ENCODE measurements at regions not wholly inside any gene's neighbourhood (a gene's known extent, or its start where the extent isn't known, plus 50 kb on each side); places are given as distances from the start of the nearest gene placed in this dataset.

DNA sequence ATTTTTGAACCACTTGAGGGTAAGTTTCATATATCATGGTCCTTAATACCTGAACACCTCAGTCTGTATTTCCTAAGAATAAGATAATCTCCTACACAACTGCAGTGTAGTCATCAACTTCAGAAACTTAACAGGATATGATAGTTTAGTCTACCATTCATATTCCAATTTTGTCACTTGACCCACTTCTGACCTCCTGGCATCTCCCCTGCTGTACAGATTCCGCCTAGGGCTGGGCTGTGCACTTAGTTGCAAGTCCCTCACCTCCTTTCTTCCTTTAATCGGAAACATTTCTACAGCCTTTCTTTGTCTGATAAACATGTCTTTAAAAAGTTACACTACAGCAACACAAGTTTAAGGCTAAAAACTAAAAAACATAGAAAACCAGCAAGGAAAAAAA, 218.4 kb upstream of the SLCO3A1 start:
- Mint-ChIP-seq H3K27me3 (ENCODE audit: unreplicated experiment) (no peaks in the 10 kb centered on the region), H3K4me1 (ENCODE audit: unreplicated experiment) (no peaks in the 10 kb centered on the region), H3K27ac (ENCODE audit: unreplicated experiment) (no peak overlapping the region), H3K4me3 (ENCODE audit: unreplicated experiment) (no peak overlapping the region), H3K36me3 (ENCODE audit: unreplicated experiment) (no peaks in the 10 kb centered on the region), H3K9me3 (ENCODE audit: unreplicated experiment) (peaks cover 18% of the 10 kb centered on the region)
- TF ChIP-seq, protein P1, sequence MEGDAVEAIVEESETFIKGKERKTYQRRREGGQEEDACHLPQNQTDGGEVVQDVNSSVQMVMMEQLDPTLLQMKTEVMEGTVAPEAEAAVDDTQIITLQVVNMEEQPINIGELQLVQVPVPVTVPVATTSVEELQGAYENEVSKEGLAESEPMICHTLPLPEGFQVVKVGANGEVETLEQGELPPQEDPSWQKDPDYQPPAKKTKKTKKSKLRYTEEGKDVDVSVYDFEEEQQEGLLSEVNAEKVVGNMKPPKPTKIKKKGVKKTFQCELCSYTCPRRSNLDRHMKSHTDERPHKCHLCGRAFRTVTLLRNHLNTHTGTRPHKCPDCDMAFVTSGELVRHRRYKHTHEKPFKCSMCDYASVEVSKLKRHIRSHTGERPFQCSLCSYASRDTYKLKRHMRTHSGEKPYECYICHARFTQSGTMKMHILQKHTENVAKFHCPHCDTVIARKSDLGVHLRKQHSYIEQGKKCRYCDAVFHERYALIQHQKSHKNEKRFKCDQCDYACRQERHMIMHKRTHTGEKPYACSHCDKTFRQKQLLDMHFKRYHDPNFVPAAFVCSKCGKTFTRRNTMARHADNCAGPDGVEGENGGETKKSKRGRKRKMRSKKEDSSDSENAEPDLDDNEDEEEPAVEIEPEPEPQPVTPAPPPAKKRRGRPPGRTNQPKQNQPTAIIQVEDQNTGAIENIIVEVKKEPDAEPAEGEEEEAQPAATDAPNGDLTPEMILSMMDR (IDR thresholded peaks at IDR 0.05): no peak
- DNase-seq (ENCODE audit: extremely low spot score, unreplicated experiment): no peak

DNA sequence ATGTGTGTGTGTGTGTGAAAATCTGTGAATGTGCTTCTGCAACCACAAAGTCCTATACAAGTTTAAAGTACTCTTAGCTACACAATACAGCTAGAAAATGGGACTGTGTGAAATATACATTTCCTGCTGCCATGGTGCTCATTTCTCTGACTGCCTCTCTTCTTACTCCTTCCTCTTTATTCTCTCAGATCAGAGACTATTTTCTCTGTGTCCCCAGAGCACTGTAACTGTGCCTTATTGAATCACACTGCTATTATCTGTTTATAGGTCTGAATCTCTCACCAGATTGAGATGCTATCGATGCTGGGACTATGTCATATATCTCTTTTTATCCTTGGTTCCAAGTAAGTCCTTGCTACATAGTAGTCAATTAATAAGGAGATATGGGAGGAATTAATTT, 217.9 kb upstream of the SLCO3A1 start:
- H3K9me3 Mint-ChIP-seq (ENCODE audit: unreplicated experiment): peaks cover 24% of the 10 kb centered on the region
- H3K4me3 Mint-ChIP-seq (ENCODE audit: unreplicated experiment): no peak overlapping the region
- H3K36me3 Mint-ChIP-seq (ENCODE audit: unreplicated experiment): no peaks in the 10 kb centered on the region
- H3K27ac Mint-ChIP-seq (ENCODE audit: unreplicated experiment): no peak overlapping the region
- DNase-seq (ENCODE audit: extremely low spot score, unreplicated experiment): no peak
- TF ChIP-seq, protein P1 (IDR thresholded peaks at IDR 0.05): no peak
- no peaks in the 10 kb centered on the region for H3K27me3 Mint-ChIP-seq (ENCODE audit: unreplicated experiment)
- H3K4me1 Mint-ChIP-seq (ENCODE audit: unreplicated experiment): no peaks in the 10 kb centered on the region

DNA sequence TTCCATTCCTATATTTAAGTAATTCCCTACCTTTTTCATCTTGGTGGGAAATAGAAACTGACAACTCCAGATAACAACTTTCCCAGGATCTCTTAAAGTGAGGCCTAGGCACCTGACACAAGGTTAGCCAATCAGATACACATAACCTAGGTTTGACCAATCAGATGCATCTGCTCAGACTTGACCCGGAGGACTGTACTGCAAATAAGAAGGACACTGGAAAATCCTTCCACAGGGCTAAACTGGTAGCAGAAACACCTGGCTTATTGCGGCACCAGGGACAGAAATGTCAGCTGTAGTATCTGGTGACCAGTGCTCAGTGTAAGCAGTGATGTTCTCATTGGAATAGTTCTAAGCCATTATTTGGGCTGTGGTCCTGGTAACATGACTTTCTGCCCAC, 204.5 kb upstream of the SLCO3A1 start:
- Mint-ChIP-seq H3K27me3 (ENCODE audit: unreplicated experiment) (no peaks in the 10 kb centered on the region), H3K4me3 (ENCODE audit: unreplicated experiment) (no peak overlapping the region), H3K9me3 (ENCODE audit: unreplicated experiment) (peaks cover 7% of the 10 kb centered on the region), H3K27ac (ENCODE audit: unreplicated experiment) (no peak overlapping the region), H3K36me3 (ENCODE audit: unreplicated experiment) (no peaks in the 10 kb centered on the region), H3K4me1 (ENCODE audit: unreplicated experiment) (no peaks in the 10 kb centered on the region)
- TF ChIP-seq, protein P1 (IDR thresholded peaks at IDR 0.05): no peak
- no peak for DNase-seq (ENCODE audit: extremely low spot score, unreplicated experiment)

- Mint-ChIP-seq H3K4me1 (ENCODE audit: unreplicated experiment) (no peaks in the 10 kb centered on the region), H3K27me3 (ENCODE audit: unreplicated experiment) (no peaks in the 10 kb centered on the region), H3K9me3 (ENCODE audit: unreplicated experiment) (peaks cover 5% of the 10 kb centered on the region), H3K27ac (ENCODE audit: unreplicated experiment) (no peak overlapping the region), H3K4me3 (ENCODE audit: unreplicated experiment) (no peak overlapping the region), H3K36me3 (ENCODE audit: unreplicated experiment) (no peaks in the 10 kb centered on the region)
- DNase-seq (ENCODE audit: extremely low spot score, unreplicated experiment): no peak
- TF ChIP-seq, protein P1 (IDR thresholded peaks at IDR 0.05): no peak
Measured at GRCh38 chr15:91649831-91650321, 203.6 kb upstream of the SLCO3A1 start.

DNA sequence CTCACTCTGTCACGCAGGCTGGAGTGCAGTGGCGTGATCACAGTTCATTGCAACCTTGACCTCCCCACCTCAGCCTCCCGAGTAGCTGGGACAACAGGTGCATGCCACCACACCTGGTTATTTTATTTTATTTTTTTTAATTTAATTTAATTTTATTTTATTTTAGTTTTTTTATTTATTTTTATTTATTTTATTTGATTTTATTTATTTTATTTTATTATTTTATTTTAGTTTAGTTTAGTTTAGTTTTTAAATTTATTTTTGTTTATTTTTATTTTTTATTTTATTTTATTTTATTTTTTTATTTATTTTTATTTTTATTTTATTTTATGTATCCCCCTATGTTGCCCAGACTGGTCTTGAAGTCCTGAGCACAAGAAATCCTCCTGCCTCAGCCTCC, 202.3 kb upstream of the SLCO3A1 start:
- H3K4me1 Mint-ChIP-seq (ENCODE audit: unreplicated experiment): no peaks in the 10 kb centered on the region
- no peak overlapping the region for H3K27ac Mint-ChIP-seq (ENCODE audit: unreplicated experiment)
- TF ChIP-seq, protein P1 (IDR thresholded peaks at IDR 0.05): no peak
- no peak for DNase-seq (ENCODE audit: extremely low spot score, unreplicated experiment)
- H3K4me3 Mint-ChIP-seq (ENCODE audit: unreplicated experiment): no peak overlapping the region
- H3K36me3 Mint-ChIP-seq (ENCODE audit: unreplicated experiment): no peaks in the 10 kb centered on the region
- no peaks in the 10 kb centered on the region for H3K27me3 Mint-ChIP-seq (ENCODE audit: unreplicated experiment)
- peaks cover 4% of the 10 kb centered on the region for H3K9me3 Mint-ChIP-seq (ENCODE audit: unreplicated experiment)
